ENCODE measurements at regions not wholly inside any gene's neighbourhood (a gene's known extent, or its start where the extent isn't known, plus 50 kb on each side); places are given as distances from the start of the nearest gene placed in this dataset.

GRCh38 chr2:43039376-43040080, 186.9 kb downstream of the ZFP36L2 start:
- no peak for TF ChIP-seq CTCF (conservative IDR thresholded peaks at IDR 0.05)
- TF ChIP-seq EZH2 (IDR thresholded peaks at IDR 0.05; ENCODE audit: low read depth): no peak

Measured in PC-9 (cell line).